Frontal cortex (tissue), 3 donors: ENCODE measurements at regions not wholly inside any gene's neighbourhood (a gene's known extent, or its start where the extent isn't known, plus 50 kb on each side); places are given as distances from the start of the nearest gene placed in this dataset.
"Not testable (repeated sequence)": the region's sequence is repeated elsewhere in the genome, so short reads cannot be mapped to it uniquely, and the experiment has no call there.

Source experiments
- DNase-seq, 2 donors: peaks; one replicate each; pipeline ENCODE4 v3.0.0; 2012; ENCODE audit warnings: low spot score in 2 of 2
- FAIRE-seq: peaks from 2 replicates; lab custom pipeline; 2012; peaks lifted over from hg19 to GRCh38; lab: Jason Lieb, UNC
- donor health status: control.
- donor health status: control.
- donor health status: control.

GRCh38 chr6:105545228-105545920, 142.5 kb upstream of the PREP start:
- FAIRE-seq (no peak), DNase-seq (no peak)

- DNase-seq, result no peak
- FAIRE-seq, result no peak
Measured at GRCh38 chr6:105539911-105540310, 137.0 kb upstream of the PREP start.

- no peak for FAIRE-seq
Measured at GRCh38 chr6:105537981-105538578, 135.2 kb upstream of the PREP start.

GRCh38 chr6:105536961-105537360, 134.1 kb upstream of the PREP start:
- no peak for FAIRE-seq
- no peak for DNase-seq

More at GRCh38 chr6:105537981-105538578, 135.2 kb upstream of the PREP start:
- no peak for DNase-seq

GRCh38 chr6:105533301-105533700, 130.4 kb upstream of the PREP start:
- no peak for DNase-seq
- FAIRE-seq, result no peak

- FAIRE-seq, result no peak
Measured at GRCh38 chr6:105526225-105526872, 123.5 kb upstream of the PREP start.

GRCh38 chr6:105522626-105523322, 119.9 kb upstream of the PREP start:
- FAIRE-seq (no peak), DNase-seq (no peak)

More at GRCh38 chr6:105526225-105526872, 123.5 kb upstream of the PREP start:
- DNase-seq, result no peak

- DNase-seq (no peak), FAIRE-seq (no peak)
Measured at GRCh38 chr6:105519954-105520353, 117.1 kb upstream of the PREP start.

- DNase-seq, FAIRE-seq: not testable (repeated sequence)
Measured at GRCh38 chr6:105518993-105519392, 116.1 kb upstream of the PREP start.

GRCh38 chr6:105515054-105515453, 112.2 kb upstream of the PREP start:
- DNase-seq (no peak), FAIRE-seq (no peak)

GRCh38 chr6:105514306-105514705, 111.4 kb upstream of the PREP start:
- DNase-seq (no peak), FAIRE-seq (no peak)

GRCh38 chr6:105511639-105512038, 108.8 kb upstream of the PREP start:
- no peak for DNase-seq
- no peak for FAIRE-seq

- FAIRE-seq (no peak), DNase-seq (no peak)
Measured at GRCh38 chr6:105510746-105511145, 107.9 kb upstream of the PREP start.

GRCh38 chr6:105509506-105510331, 106.8 kb upstream of the PREP start:
- FAIRE-seq, result no peak
- DNase-seq, result no peak

GRCh38 chr6:105507811-105508210, 104.9 kb upstream of the PREP start:
- DNase-seq, result no peak
- no peak for FAIRE-seq

GRCh38 chr6:105504706-105505105, 101.8 kb upstream of the PREP start:
- DNase-seq (no peak), FAIRE-seq (no peak)

GRCh38 chr6:105503641-105504040, 100.8 kb upstream of the PREP start:
- no peak for FAIRE-seq
- no peak for DNase-seq

GRCh38 chr6:105501826-105502344, 99.0 kb upstream of the PREP start:
- FAIRE-seq, result no peak

GRCh38 chr6:105501246-105501645, 98.4 kb upstream of the PREP start:
- FAIRE-seq, result no peak
- DNase-seq, result no peak

More at GRCh38 chr6:105501826-105502344, 99.0 kb upstream of the PREP start:
- DNase-seq, result no peak
